Activated naive CD4-positive, alpha-beta T cell treated with anti-CD3 and anti-CD28 coated beads, Interleukin-2, amount 50 U/mL, for 72 hours (primary cell): ENCODE measurements at regions not wholly inside any gene's neighbourhood (a gene's known extent, or its start where the extent isn't known, plus 50 kb on each side); places are given as distances from the start of the nearest gene placed in this dataset.

Source experiments
- ATAC-seq, 2 donors: fragments of 150-1000 bp; cut with Tn5 transposase; 2 replicates each; pipeline ENCODE4 v1.10.0; 2021; ENCODE audit warnings: mild to moderate bottlenecking in 2 of 2, moderate library complexity in 2 of 2
- DNase-seq, 2 donors: peaks; one replicate each; pipeline ENCODE4 v3.0.0; 2021 to 2022; ENCODE audit warnings: low spot score in 2 of 2
- H3K27ac Mint-ChIP-seq, 2 donors: one replicate each; pipeline ENCODE4 v1.8.0; 2022; ENCODE audit warnings: mild to moderate bottlenecking in 2 of 2, mixed read lengths in 2 of 2
- H3K36me3 Mint-ChIP-seq, 2 donors: one replicate each; pipeline ENCODE4 v1.8.0; 2022; ENCODE audit warnings: mixed read lengths in 2 of 2
- H3K9me3 Mint-ChIP-seq, 2 donors: one replicate each; pipeline ENCODE4 v1.8.0; 2022; ENCODE audit warnings: mixed read lengths in 2 of 2

GRCh38 chr22:47450876-47451475, 688.5 kb downstream of the TBC1D22A start:
- no peak for DNase-seq

GRCh38 chr22:47449508-47450270, 687.2 kb downstream of the TBC1D22A start:
- peaks cover 0 to 12% of the 10 kb centered on the region in 2 donors for H3K36me3 Mint-ChIP-seq
- DNase-seq, result no peak
- no peak for ATAC-seq
- H3K9me3 Mint-ChIP-seq, result peaks cover 15 to 24% of the 10 kb centered on the region in 2 donors
- no peak overlapping the region for H3K27ac Mint-ChIP-seq

More at GRCh38 chr22:47450876-47451475, 688.5 kb downstream of the TBC1D22A start:
- ATAC-seq, result no peak
- H3K9me3 Mint-ChIP-seq, result peaks cover 15 to 17% of the 10 kb centered on the region in 2 donors
- H3K36me3 Mint-ChIP-seq, result peaks cover 0 to 12% of the 10 kb centered on the region in 2 donors
- H3K27ac Mint-ChIP-seq, result no peak overlapping the region

GRCh38 chr22:47448231-47449223, 686.1 kb downstream of the TBC1D22A start:
- no peak overlapping the region for H3K27ac Mint-ChIP-seq
- peaks cover 0 to 6% of the 10 kb centered on the region in 2 donors for H3K36me3 Mint-ChIP-seq
- DNase-seq, result no peak
- ATAC-seq, result no peak
- H3K9me3 Mint-ChIP-seq, result peaks cover 9 to 15% of the 10 kb centered on the region in 2 donors

- DNase-seq (peak in 1 of 2 donors; percentile 23), ATAC-seq (no peak)
- H3K9me3 Mint-ChIP-seq, result peaks cover 0 to 11% of the 10 kb centered on the region in 2 donors
- H3K36me3 Mint-ChIP-seq, result peaks cover 5 to 6% of the 10 kb centered on the region in 2 donors
- no peak overlapping the region for H3K27ac Mint-ChIP-seq
These were observed 684.7 kb downstream of the TBC1D22A start for GRCh38 chr22:47446821-47447810.

GRCh38 chr22:47446331-47446730, 683.9 kb downstream of the TBC1D22A start:
- Mint-ChIP-seq H3K9me3 (peaks cover 0 to 16% of the 10 kb centered on the region in 2 donors), H3K36me3 (peaks cover 10 to 12% of the 10 kb centered on the region in 2 donors), H3K27ac (no peak overlapping the region)
- ATAC-seq (no peak), DNase-seq (no peak)

GRCh38 chr22:47445716-47446290, 683.4 kb downstream of the TBC1D22A start:
- no peak for ATAC-seq
- H3K36me3 Mint-ChIP-seq, result peaks cover 10 to 12% of the 10 kb centered on the region in 2 donors
- H3K9me3 Mint-ChIP-seq, result peaks cover 0 to 16% of the 10 kb centered on the region in 2 donors
- peak in 1 of 2 donors; percentile 44 for DNase-seq
- no peak overlapping the region for H3K27ac Mint-ChIP-seq

- H3K9me3 Mint-ChIP-seq, result peaks cover 4 to 20% of the 10 kb centered on the region in 2 donors
- peak overlapping the region in 1 of 2 donors; percentile 30 for H3K27ac Mint-ChIP-seq
- DNase-seq (peak in 1 of 2 donors; percentile 23), ATAC-seq (no peak)
- H3K36me3 Mint-ChIP-seq, result peaks cover 14 to 15% of the 10 kb centered on the region in 2 donors
These were observed 682.8 kb downstream of the TBC1D22A start for GRCh38 chr22:47445212-47445611.

GRCh38 chr22:47444746-47445065, 682.3 kb downstream of the TBC1D22A start:
- H3K9me3 Mint-ChIP-seq, result peaks cover 6 to 23% of the 10 kb centered on the region in 2 donors
- ATAC-seq, result no peak
- no peak overlapping the region for H3K27ac Mint-ChIP-seq
- peak in 1 of 2 donors; percentile 31 for DNase-seq
- peaks cover 18% of the 10 kb centered on the region in 2 donors for H3K36me3 Mint-ChIP-seq

GRCh38 chr22:47443836-47444745, 681.6 kb downstream of the TBC1D22A start:
- Mint-ChIP-seq H3K36me3 (peaks cover 18% of the 10 kb centered on the region in 2 donors), H3K27ac (no peak overlapping the region), H3K9me3 (peaks cover 6 to 23% of the 10 kb centered on the region in 2 donors)
- ATAC-seq (no peak), DNase-seq (peak in 1 of 2 donors; percentile 20)

- DNase-seq (no peak), ATAC-seq (no peak)
- Mint-ChIP-seq H3K9me3 (peaks cover 9 to 23% of the 10 kb centered on the region in 2 donors), H3K36me3 (peaks cover 18% of the 10 kb centered on the region in 2 donors), H3K27ac (peak overlapping the region in 1 of 2 donors; percentile 52)
These were observed 680.4 kb downstream of the TBC1D22A start for GRCh38 chr22:47442821-47443220.

- H3K27ac Mint-ChIP-seq, result no peak overlapping the region
- DNase-seq, result no peak
- no peak for ATAC-seq
- H3K9me3 Mint-ChIP-seq, result peaks cover 19 to 30% of the 10 kb centered on the region in 2 donors
- peaks cover 18% of the 10 kb centered on the region in 2 donors for H3K36me3 Mint-ChIP-seq
These were observed 677.3 kb downstream of the TBC1D22A start for GRCh38 chr22:47439643-47440265.

- Mint-ChIP-seq H3K27ac (no peak overlapping the region), H3K9me3 (peaks cover 21 to 27% of the 10 kb centered on the region in 2 donors), H3K36me3 (peaks cover 15 to 16% of the 10 kb centered on the region in 2 donors)
- ATAC-seq, result no peak
- no peak for DNase-seq
These were observed 675.2 kb downstream of the TBC1D22A start for GRCh38 chr22:47437636-47438035.

- H3K27ac Mint-ChIP-seq, result no peak overlapping the region
- DNase-seq (no peak), ATAC-seq (no peak)
- H3K36me3 Mint-ChIP-seq, result peaks cover 11 to 13% of the 10 kb centered on the region in 2 donors
- peaks cover 21 to 27% of the 10 kb centered on the region in 2 donors for H3K9me3 Mint-ChIP-seq
These were observed 674.7 kb downstream of the TBC1D22A start for GRCh38 chr22:47437110-47437509.

GRCh38 chr22:47435826-47436225, 673.4 kb downstream of the TBC1D22A start:
- H3K27ac Mint-ChIP-seq, result no peak overlapping the region
- ATAC-seq (no peak), DNase-seq (no peak)
- peaks cover 6 to 7% of the 10 kb centered on the region in 2 donors for H3K36me3 Mint-ChIP-seq
- peaks cover 21 to 22% of the 10 kb centered on the region in 2 donors for H3K9me3 Mint-ChIP-seq
